PFSK-1 (cell line): ENCODE measurements at regions not wholly inside any gene's neighbourhood (a gene's known extent, or its start where the extent isn't known, plus 50 kb on each side); places are given as distances from the start of the nearest gene placed in this dataset.

ENCODE experiments used
- POLR2AphosphoS5 ChIP-seq: IDR thresholded peaks from 2 replicates; pipeline ENCODE4 v1.6.1; 2012; ENCODE audit warnings: low read depth, mild to moderate bottlenecking, control low read depth, low read length, moderate library complexity
- SIN3A ChIP-seq: IDR thresholded peaks from 2 replicates; pipeline ENCODE4 v1.6.1; 2012; ENCODE audit warnings: mild to moderate bottlenecking, low read length, moderate library complexity, borderline replicate concordance; ENCODE audit not compliant: insufficient read depth
- TF ChIP-seq, protein P1 (sequence below), 2 experiments: IDR thresholded peaks; 2 replicates each; pipeline versions ENCODE4 v1.6.1 to v1.8.0; 2011 to 2012; ENCODE audit warnings: low read depth in 2 of 2, low read length in 2 of 2, control low read depth in 1 of 2, inconsistent platforms in 1 of 2, mild to moderate bottlenecking in 1 of 2, moderate library complexity in 1 of 2; ENCODE audit not compliant: insufficient read depth in 1 of 2

DNA sequence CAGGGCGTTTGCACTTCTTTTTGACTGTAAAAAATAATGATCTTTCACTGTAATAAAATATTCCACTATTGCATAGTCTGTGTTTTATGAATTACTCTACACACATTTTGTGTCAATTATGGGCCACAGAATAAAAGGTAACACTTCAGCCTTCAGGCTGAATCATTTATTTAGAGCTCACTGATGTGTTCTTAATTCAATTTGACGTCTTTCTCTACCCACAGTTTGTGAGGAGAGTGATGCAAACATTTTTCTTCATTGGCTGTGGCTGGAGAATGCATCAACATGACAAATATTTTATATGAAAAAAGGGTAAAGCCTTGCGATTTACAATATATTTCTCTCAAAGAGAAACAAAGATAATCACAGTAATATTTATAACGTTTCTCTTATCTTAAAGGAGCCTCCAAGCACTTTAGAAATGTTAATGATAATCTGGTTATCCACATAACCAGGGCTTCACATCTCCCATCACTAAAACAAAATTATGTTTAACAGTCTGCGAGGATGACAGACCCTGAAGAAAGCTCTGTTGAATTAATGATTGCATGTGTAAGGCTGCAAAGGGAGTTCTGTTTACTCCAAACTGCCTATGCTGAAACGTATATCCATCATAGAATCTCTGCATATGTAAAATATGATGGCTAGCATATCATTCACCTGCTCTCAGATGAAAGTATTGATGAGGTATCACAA is 951.3 kb downstream of the ZPLD1 start:
- TF ChIP-seq, protein P1, sequence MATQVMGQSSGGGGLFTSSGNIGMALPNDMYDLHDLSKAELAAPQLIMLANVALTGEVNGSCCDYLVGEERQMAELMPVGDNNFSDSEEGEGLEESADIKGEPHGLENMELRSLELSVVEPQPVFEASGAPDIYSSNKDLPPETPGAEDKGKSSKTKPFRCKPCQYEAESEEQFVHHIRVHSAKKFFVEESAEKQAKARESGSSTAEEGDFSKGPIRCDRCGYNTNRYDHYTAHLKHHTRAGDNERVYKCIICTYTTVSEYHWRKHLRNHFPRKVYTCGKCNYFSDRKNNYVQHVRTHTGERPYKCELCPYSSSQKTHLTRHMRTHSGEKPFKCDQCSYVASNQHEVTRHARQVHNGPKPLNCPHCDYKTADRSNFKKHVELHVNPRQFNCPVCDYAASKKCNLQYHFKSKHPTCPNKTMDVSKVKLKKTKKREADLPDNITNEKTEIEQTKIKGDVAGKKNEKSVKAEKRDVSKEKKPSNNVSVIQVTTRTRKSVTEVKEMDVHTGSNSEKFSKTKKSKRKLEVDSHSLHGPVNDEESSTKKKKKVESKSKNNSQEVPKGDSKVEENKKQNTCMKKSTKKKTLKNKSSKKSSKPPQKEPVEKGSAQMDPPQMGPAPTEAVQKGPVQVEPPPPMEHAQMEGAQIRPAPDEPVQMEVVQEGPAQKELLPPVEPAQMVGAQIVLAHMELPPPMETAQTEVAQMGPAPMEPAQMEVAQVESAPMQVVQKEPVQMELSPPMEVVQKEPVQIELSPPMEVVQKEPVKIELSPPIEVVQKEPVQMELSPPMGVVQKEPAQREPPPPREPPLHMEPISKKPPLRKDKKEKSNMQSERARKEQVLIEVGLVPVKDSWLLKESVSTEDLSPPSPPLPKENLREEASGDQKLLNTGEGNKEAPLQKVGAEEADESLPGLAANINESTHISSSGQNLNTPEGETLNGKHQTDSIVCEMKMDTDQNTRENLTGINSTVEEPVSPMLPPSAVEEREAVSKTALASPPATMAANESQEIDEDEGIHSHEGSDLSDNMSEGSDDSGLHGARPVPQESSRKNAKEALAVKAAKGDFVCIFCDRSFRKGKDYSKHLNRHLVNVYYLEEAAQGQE (IDR thresholded peaks at IDR 0.05; ENCODE audit: insufficient read depth in 1 of 2, low read depth in 2 of 2, low read length in 2 of 2), result no peak
- TF ChIP-seq POLR2AphosphoS5, result no peak
- no peak for TF ChIP-seq SIN3A
